NB4 (cell line): ENCODE measurements at regions not wholly inside any gene's neighbourhood (a gene's known extent, or its start where the extent isn't known, plus 50 kb on each side); places are given as distances from the start of the nearest gene placed in this dataset.

Experiments
- DNase-seq: peaks from one replicate; pipeline ENCODE4 v3.0.0; 2010; ENCODE audit warnings: low read depth
- H3K4me3 ChIP-seq: one replicate; pipeline ENCODE4 v1.5.1; 2011; ENCODE audit warnings: mild to moderate bottlenecking, low read depth, low read length, moderate library complexity
- CTCF ChIP-seq: IDR thresholded peaks from one replicate; pipeline ENCODE4 v1.5.1; 2012; ENCODE audit warnings: low read depth, low read length
- MAX ChIP-seq: IDR thresholded peaks from 2 replicates; pipeline ENCODE4 v1.6.1; 2011; ENCODE audit warnings: low read depth, low read length
- MYC ChIP-seq: IDR thresholded peaks from 2 replicates; pipeline ENCODE4 v1.6.1; 2011; ENCODE audit warnings: low read depth, low read length
- POLR2A ChIP-seq: IDR thresholded peaks from 2 replicates; pipeline ENCODE4 v1.6.1; 2011; ENCODE audit warnings: mild to moderate bottlenecking; ENCODE audit not compliant: insufficient read length; ENCODE audit errors: extremely low read depth

- TF ChIP-seq CTCF (no peak), MYC (no peak)
- no peak for DNase-seq
- H3K4me3 ChIP-seq = no peak overlapping the region
These were observed 146.8 kb downstream of the TFAP2A start for GRCh38 chr6:10268111-10268510.

- DNase-seq = no peak
- TF ChIP-seq MYC (no peak), POLR2A (no peak), CTCF (no peak), MAX (no peak)
- no peak overlapping the region for H3K4me3 ChIP-seq
These were observed 148.4 kb downstream of the TFAP2A start for GRCh38 chr6:10266462-10266861.

- no peak overlapping the region for H3K4me3 ChIP-seq
- DNase-seq = no peak
- TF ChIP-seq CTCF (no peak), MAX (no peak), POLR2A (no peak), MYC (no peak)
These were observed 148.8 kb downstream of the TFAP2A start for GRCh38 chr6:10266061-10266460.

- no peak overlapping the region for H3K4me3 ChIP-seq
- DNase-seq = peak; percentile 30
- TF ChIP-seq CTCF = no peak
These were observed 152.4 kb downstream of the TFAP2A start for GRCh38 chr6:10262505-10262904.

GRCh38 chr6:10259671-10260070 is 155.2 kb downstream of the TFAP2A start:
- H3K4me3 ChIP-seq = no peak overlapping the region
- no peak for DNase-seq
- TF ChIP-seq CTCF (no peak), MAX (no peak), POLR2A (no peak), MYC (no peak)

GRCh38 chr6:10258341-10258740 is 156.5 kb downstream of the TFAP2A start:
- DNase-seq = no peak
- TF ChIP-seq MYC (no peak), MAX (no peak), POLR2A (no peak), CTCF (no peak)

More at GRCh38 chr6:10258341-10258740, 156.5 kb downstream of the TFAP2A start:
- no peak overlapping the region for H3K4me3 ChIP-seq
